GM18861 (cell line): ENCODE measurements at regions not wholly inside any gene's neighbourhood (a gene's known extent, or its start where the extent isn't known, plus 50 kb on each side); places are given as distances from the start of the nearest gene placed in this dataset.
A peak's percentile ranks its signal among the peaks of the same experiment; 100 is the strongest.

Experiments
- ATAC-seq: cut with Tn5 transposase; IDR thresholded peaks from one replicate; pipeline ENCODE4 v1.9.1; 2021; ENCODE audit not compliant: unreplicated experiment

GRCh38 chrX:22325096-22325495, 52.4 kb downstream of the CBLL2 start:
- no peak for ATAC-seq

GRCh38 chrX:22329783-22330182, 57.1 kb downstream of the CBLL2 start:
- no peak for ATAC-seq

- no peak for ATAC-seq
These were observed 66.0 kb downstream of the CBLL2 start for GRCh38 chrX:22338740-22339139.

- ATAC-seq: no peak
These were observed 66.7 kb downstream of the CBLL2 start for GRCh38 chrX:22339459-22339858.

- ATAC-seq: no peak
These were observed 67.4 kb downstream of the CBLL2 start for GRCh38 chrX:22340022-22340616.

- no peak for ATAC-seq
These were observed 70.5 kb downstream of the CBLL2 start for GRCh38 chrX:22343192-22343591.

GRCh38 chrX:22345884-22346283, 73.2 kb downstream of the CBLL2 start:
- peak; percentile 56 for ATAC-seq

GRCh38 chrX:22347491-22347890, 74.8 kb downstream of the CBLL2 start:
- ATAC-seq: no peak

GRCh38 chrX:22349116-22349515, 76.4 kb downstream of the CBLL2 start:
- no peak for ATAC-seq

- ATAC-seq: no peak
These were observed 78.4 kb downstream of the CBLL2 start for GRCh38 chrX:22351076-22351475.

- ATAC-seq: no peak
These were observed 79.3 kb downstream of the CBLL2 start for GRCh38 chrX:22351966-22352365.

- ATAC-seq: no peak
These were observed 84.9 kb downstream of the CBLL2 start for GRCh38 chrX:22357621-22358020.

- ATAC-seq: no peak
These were observed 87.4 kb downstream of the CBLL2 start for GRCh38 chrX:22360129-22360528.

- ATAC-seq: no peak
These were observed 92.7 kb downstream of the CBLL2 start for GRCh38 chrX:22365460-22365859.

GRCh38 chrX:22366166-22366702, 93.5 kb downstream of the CBLL2 start:
- ATAC-seq: no peak

- no peak for ATAC-seq
These were observed 94.2 kb downstream of the CBLL2 start for GRCh38 chrX:22366906-22367305.

GRCh38 chrX:22373094-22373493, 100.4 kb downstream of the CBLL2 start:
- ATAC-seq: no peak

- ATAC-seq: no peak
These were observed 101.1 kb downstream of the CBLL2 start for GRCh38 chrX:22373766-22374165.

GRCh38 chrX:22376369-22376768, 103.7 kb downstream of the CBLL2 start:
- ATAC-seq: no peak

GRCh38 chrX:22378296-22378695, 105.6 kb downstream of the CBLL2 start:
- no peak for ATAC-seq

- ATAC-seq: no peak
These were observed 111.3 kb downstream of the CBLL2 start for GRCh38 chrX:22383988-22384387.

- ATAC-seq: no peak
These were observed 117.0 kb downstream of the CBLL2 start for GRCh38 chrX:22389556-22390179.
